H9 (cell line): ENCODE measurements at regions not wholly inside any gene's neighbourhood (a gene's known extent, or its start where the extent isn't known, plus 50 kb on each side); places are given as distances from the start of the nearest gene placed in this dataset.

ENCODE experiments used
- DNase-seq: peaks from one replicate; pipeline ENCODE4 v3.0.0-alpha.2; 2017
- H2AFZ ChIP-seq: one replicate; pipeline ENCODE4 v1.6.1; 2013; ENCODE audit warnings: mild to moderate bottlenecking, low read length, control low read depth, moderate library complexity
- H2AK5ac ChIP-seq: 2 replicates; pipeline ENCODE4 v1.6.1; 2013; ENCODE audit warnings: low read length, control low read depth, mixed read lengths; ENCODE audit not compliant: insufficient read length
- H2BK120ac ChIP-seq: one replicate; pipeline ENCODE4 v1.6.1; 2013; ENCODE audit warnings: low read depth, mild to moderate bottlenecking, low read length, control low read depth, inconsistent platforms; ENCODE audit not compliant: poor library complexity, severe bottlenecking
- H2BK12ac ChIP-seq: 2 replicates; pipeline ENCODE4 v1.6.1; 2013; ENCODE audit warnings: low read length, control low read depth, mixed read lengths, low read depth; ENCODE audit not compliant: insufficient read length
- H2BK15ac ChIP-seq: 2 replicates; pipeline ENCODE4 v1.6.1; 2013; ENCODE audit warnings: low read depth, low read length, control low read depth
- H2BK20ac ChIP-seq: one replicate; pipeline ENCODE4 v1.6.1; 2013; ENCODE audit warnings: low read depth, mild to moderate bottlenecking, low read length, control low read depth, inconsistent platforms; ENCODE audit not compliant: poor library complexity, severe bottlenecking
- H2BK5ac ChIP-seq: 2 replicates; pipeline ENCODE4 v1.6.1; 2013; ENCODE audit warnings: low read length, control low read depth, mixed read lengths; ENCODE audit not compliant: insufficient read length
- H3K14ac ChIP-seq: 2 replicates; pipeline ENCODE4 v1.6.1; 2013; ENCODE audit warnings: low read length, control low read depth; ENCODE audit not compliant: insufficient read depth
- H3K18ac ChIP-seq: 2 replicates; pipeline ENCODE4 v1.6.1; 2013; ENCODE audit warnings: low read depth, mild to moderate bottlenecking, mixed read lengths, low read length, control low read depth; ENCODE audit not compliant: insufficient read length
- H3K23ac ChIP-seq: 2 replicates; pipeline ENCODE4 v1.6.1; 2013; ENCODE audit warnings: low read length, control low read depth, mixed read lengths, low read depth; ENCODE audit not compliant: insufficient read length
- H3K23me2 ChIP-seq: 2 replicates; pipeline ENCODE4 v1.6.1; 2013; ENCODE audit warnings: low read depth, mild to moderate bottlenecking, mixed read lengths, low read length, control low read depth; ENCODE audit not compliant: insufficient read length, poor library complexity, severe bottlenecking
- H3K27ac ChIP-seq: 2 replicates; pipeline ENCODE4 v1.5.1; 2013; ENCODE audit warnings: low read length, control low read depth, mixed read lengths, low read depth; ENCODE audit not compliant: insufficient read length
- H3K27me3 ChIP-seq: 2 replicates; pipeline ENCODE4 v1.6.1; 2013; ENCODE audit warnings: low read length, control low read depth, inconsistent platforms; ENCODE audit not compliant: insufficient read depth
- H3K4ac ChIP-seq: 2 replicates; pipeline ENCODE4 v1.6.1; 2013; ENCODE audit warnings: low read depth, mild to moderate bottlenecking, control low read depth, inconsistent platforms, low read length, moderate library complexity
- H3K4me1 ChIP-seq: 2 replicates; pipeline ENCODE4 v1.6.1; 2013; ENCODE audit warnings: low read length, control low read depth, inconsistent platforms; ENCODE audit not compliant: insufficient read depth
- H3K4me2 ChIP-seq: 2 replicates; pipeline ENCODE4 v1.6.1; 2013; ENCODE audit warnings: low read length, control low read depth, mixed read lengths; ENCODE audit not compliant: insufficient read length, insufficient read depth
- H3K56ac ChIP-seq: 2 replicates; pipeline ENCODE4 v1.6.1; 2013; ENCODE audit warnings: low read depth, mild to moderate bottlenecking, mixed read lengths, low read length, control low read depth; ENCODE audit not compliant: insufficient read length
- H3K79me1 ChIP-seq: 2 replicates; pipeline ENCODE4 v1.6.1; 2013; ENCODE audit warnings: low read depth, mild to moderate bottlenecking, moderate library complexity, low read length, control low read depth, inconsistent platforms; ENCODE audit not compliant: insufficient read depth, poor library complexity, severe bottlenecking
- H3K79me2 ChIP-seq: 2 replicates; pipeline ENCODE4 v1.6.1; 2013; ENCODE audit warnings: low read length, control low read depth, inconsistent platforms; ENCODE audit not compliant: insufficient read depth
- H3K9ac ChIP-seq: 2 replicates; pipeline ENCODE4 v1.6.1; 2013; ENCODE audit warnings: low read length, control low read depth, mixed read lengths; ENCODE audit not compliant: insufficient read length; ENCODE audit errors: extremely low read depth
- H3K9me3 ChIP-seq: one replicate; pipeline ENCODE4 v1.6.1; 2013; ENCODE audit warnings: low read depth, low read length, inconsistent platforms; ENCODE audit not compliant: control insufficient read depth
- H3T11ph ChIP-seq: one replicate; pipeline ENCODE4 v1.6.1; 2013; ENCODE audit warnings: mild to moderate bottlenecking, low read length, control low read depth, inconsistent platforms
- H4K20me1 ChIP-seq: one replicate; pipeline ENCODE4 v1.6.1; 2013; ENCODE audit not compliant: control insufficient read depth, insufficient read length, insufficient read depth
- H4K5ac ChIP-seq: 2 replicates; pipeline ENCODE4 v1.6.1; 2013; ENCODE audit warnings: low read depth, mild to moderate bottlenecking, mixed read lengths, low read length, control low read depth; ENCODE audit not compliant: insufficient read length
- H4K8ac ChIP-seq: replicated peaks from 2 replicates; pipeline ENCODE4 v1.6.1; 2013; ENCODE audit warnings: low read length, control low read depth, mixed read lengths, low read depth; ENCODE audit not compliant: insufficient read length
- H4K91ac ChIP-seq: 2 replicates; pipeline ENCODE4 v1.6.1; 2013; ENCODE audit warnings: low read depth, mild to moderate bottlenecking, moderate library complexity, mixed read lengths, low read length, control low read depth; ENCODE audit not compliant: insufficient read length
- H3K27ac Mint-ChIP-seq, 3 experiments: 2 replicates in 2 of 3; 3 replicates in 1 of 3; pipeline ENCODE4 v1.8.0; 2020 to 2021; ENCODE audit warnings: mixed read lengths in 3 of 3, mild to moderate bottlenecking in 1 of 3, moderate library complexity in 1 of 3
- H3K27me3 Mint-ChIP-seq: 2 replicates; pipeline ENCODE4 v1.8.0; 2021; ENCODE audit warnings: low read depth, mild to moderate bottlenecking, moderate library complexity, mixed read lengths
- H3K36me3 Mint-ChIP-seq, 3 experiments: 2 replicates in 2 of 3; 3 replicates in 1 of 3; pipeline ENCODE4 v1.8.0; 2020 to 2021; ENCODE audit warnings: low read depth in 3 of 3, mixed read lengths in 3 of 3; ENCODE audit not compliant: insufficient read depth in 1 of 3
- H3K4me1 Mint-ChIP-seq, 2 experiments: 2 replicates each; pipeline ENCODE4 v1.8.0; 2020; ENCODE audit warnings: mixed read lengths in 2 of 2
- H3K4me3 Mint-ChIP-seq, 2 experiments: 2 replicates in 1 of 2; 3 replicates in 1 of 2; pipeline ENCODE4 v1.8.0; 2020 to 2021; ENCODE audit warnings: mild to moderate bottlenecking in 2 of 2, mixed read lengths in 2 of 2, moderate library complexity in 1 of 2
- H3K9me3 Mint-ChIP-seq, 2 experiments: 2 replicates in 1 of 2; 3 replicates in 1 of 2; pipeline ENCODE4 v1.8.0; 2020; ENCODE audit warnings: mild to moderate bottlenecking in 2 of 2, mixed read lengths in 2 of 2, moderate library complexity in 1 of 2
- WGBS: extraction: QIAGEN DNeasy Blood & Tissue Kit; methylation state at CpG from one replicate; pipeline ENCODE4 v1.1.7; 2013; ENCODE audit warnings: missing lambda C conversion rate, low lambda C conversion rate, mixed read lengths; ENCODE audit not compliant: insufficient read length; ENCODE audit errors: extremely low coverage; 5-methylcytosine and 5-hydroxymethylcytosine counted together
- TF ChIP-seq, protein P1 (sequence below): fragments of 200-600 bp; sonication (generic); conservative IDR thresholded peaks from 3 replicates; pipeline ENCODE4 v1.8.0; 2021; ENCODE audit warnings: antibody characterized with exemption, mild to moderate bottlenecking

DNA sequence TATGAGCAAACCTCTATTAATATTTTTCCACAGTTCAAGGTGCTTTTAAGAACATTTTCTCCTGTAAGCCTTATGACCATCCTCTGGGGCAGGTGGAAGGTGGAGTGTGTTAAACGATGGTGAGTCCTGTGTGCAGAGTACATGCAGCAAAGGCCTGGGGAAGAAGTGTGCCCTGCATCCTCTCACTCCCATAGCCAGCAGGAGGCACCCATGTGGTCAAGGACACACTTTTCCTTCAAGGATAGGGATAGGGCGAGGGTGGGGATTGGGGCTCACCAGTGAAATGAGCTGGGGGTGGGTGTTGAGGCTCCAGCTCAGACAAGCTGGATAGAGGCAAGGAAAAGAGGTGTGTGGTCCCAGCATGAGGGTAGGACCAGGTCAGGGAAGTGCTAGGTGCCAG is 120.8 kb upstream of the KCNE2 start:
- no peak overlapping the region for H3K4ac ChIP-seq
- no peak overlapping the region for H2AFZ ChIP-seq
- H2BK5ac ChIP-seq: no peak overlapping the region
- Mint-ChIP-seq H3K4me3 (no peak overlapping the region), H3K27ac (no peak overlapping the region), H3K27me3 (no peaks in the 10 kb centered on the region), H3K36me3 (peaks cover 0 to 3% (median 1%) of the 10 kb centered on the region in 3 experiments; a peak in 3 of 7 replicates), H3K4me1 (peaks cover 2% of the 10 kb centered on the region in 2 experiments; a peak in 2 of 4 replicates), H3K9me3 (peaks cover 7 to 8% of the 10 kb centered on the region in 2 experiments; a peak in 3 of 5 replicates)
- no peak overlapping the region for H4K5ac ChIP-seq
- no peak overlapping the region for H2BK15ac ChIP-seq
- H4K20me1 ChIP-seq: no peaks in the 10 kb centered on the region
- H3K4me2 ChIP-seq: no peak overlapping the region
- H3K56ac ChIP-seq: no peak overlapping the region
- TF ChIP-seq, protein P1, sequence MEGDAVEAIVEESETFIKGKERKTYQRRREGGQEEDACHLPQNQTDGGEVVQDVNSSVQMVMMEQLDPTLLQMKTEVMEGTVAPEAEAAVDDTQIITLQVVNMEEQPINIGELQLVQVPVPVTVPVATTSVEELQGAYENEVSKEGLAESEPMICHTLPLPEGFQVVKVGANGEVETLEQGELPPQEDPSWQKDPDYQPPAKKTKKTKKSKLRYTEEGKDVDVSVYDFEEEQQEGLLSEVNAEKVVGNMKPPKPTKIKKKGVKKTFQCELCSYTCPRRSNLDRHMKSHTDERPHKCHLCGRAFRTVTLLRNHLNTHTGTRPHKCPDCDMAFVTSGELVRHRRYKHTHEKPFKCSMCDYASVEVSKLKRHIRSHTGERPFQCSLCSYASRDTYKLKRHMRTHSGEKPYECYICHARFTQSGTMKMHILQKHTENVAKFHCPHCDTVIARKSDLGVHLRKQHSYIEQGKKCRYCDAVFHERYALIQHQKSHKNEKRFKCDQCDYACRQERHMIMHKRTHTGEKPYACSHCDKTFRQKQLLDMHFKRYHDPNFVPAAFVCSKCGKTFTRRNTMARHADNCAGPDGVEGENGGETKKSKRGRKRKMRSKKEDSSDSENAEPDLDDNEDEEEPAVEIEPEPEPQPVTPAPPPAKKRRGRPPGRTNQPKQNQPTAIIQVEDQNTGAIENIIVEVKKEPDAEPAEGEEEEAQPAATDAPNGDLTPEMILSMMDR: no peak
- H3K27ac ChIP-seq: no peak overlapping the region
- H4K8ac ChIP-seq: no peak overlapping the region
- no peak overlapping the region for H3K18ac ChIP-seq
- H3K9me3 ChIP-seq: no peaks in the 10 kb centered on the region
- H2BK12ac ChIP-seq: no peak overlapping the region
- no peak overlapping the region for H4K91ac ChIP-seq
- no peak for DNase-seq
- H3K9ac ChIP-seq: no peak overlapping the region
- H2AK5ac ChIP-seq: no peak overlapping the region
- no peak overlapping the region for H3K14ac ChIP-seq
- no peaks in the 10 kb centered on the region for H3K23me2 ChIP-seq
- H2BK20ac ChIP-seq: no peak overlapping the region
- H3T11ph ChIP-seq: no peak overlapping the region
- H3K27me3 ChIP-seq: no peaks in the 10 kb centered on the region
- no peaks in the 10 kb centered on the region for H3K79me2 ChIP-seq
- no peaks in the 10 kb centered on the region for H3K79me1 ChIP-seq
- H3K23ac ChIP-seq: no peak overlapping the region
- no peaks in the 10 kb centered on the region for H3K4me1 ChIP-seq
- H2BK120ac ChIP-seq: no peak overlapping the region
- no CpG with 5 or more reads among the region's 2 CpGs for WGBS
